OCI-LY3 (cell line): ENCODE measurements at regions not wholly inside any gene's neighbourhood (a gene's known extent, or its start where the extent isn't known, plus 50 kb on each side); places are given as distances from the start of the nearest gene placed in this dataset.

ENCODE experiments used
- CTCF ChIP-seq: fragments of 200-600, 300-600 bp; sonication (generic); IDR thresholded peaks from 2 replicates; pipeline ENCODE4 v1.5.1; 2014; ENCODE audit warnings: antibody characterized with exemption, low read length, low read depth
- EZH2phosphoT487 ChIP-seq: fragments of 200-600 bp; shearing (Covaris generic); IDR thresholded peaks from 2 replicates; pipeline ENCODE4 v1.6.1; 2018; ENCODE audit warnings: antibody characterized with exemption, mixed run types, low read depth

GRCh38 chr14:83257466-83258439 lies 1724.1 kb upstream of the SEL1L start:
- TF ChIP-seq CTCF (no peak), EZH2phosphoT487 (no peak)
